ENCODE measurements at regions not wholly inside any gene's neighbourhood (a gene's known extent, or its start where the extent isn't known, plus 50 kb on each side); places are given as distances from the start of the nearest gene placed in this dataset.

DNA sequence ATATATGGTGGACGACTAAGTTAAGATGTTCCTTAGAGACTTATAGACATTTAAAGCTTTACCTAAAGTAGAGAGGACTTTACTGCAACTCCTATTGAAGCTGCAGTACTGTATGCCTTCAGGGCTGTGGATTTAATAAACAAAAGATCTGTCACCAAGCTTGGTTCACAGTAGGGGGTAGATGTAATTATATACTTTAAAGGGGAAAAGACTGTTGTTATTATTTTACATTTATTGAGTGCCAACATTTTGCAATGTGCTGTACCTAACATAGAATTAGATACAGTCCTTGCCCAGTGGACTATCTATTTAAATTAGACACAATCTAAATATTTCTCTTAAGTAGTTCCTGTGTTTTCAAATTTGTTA, 67.2 kb downstream of the SLIT2 start:
- H3K4me3 Mint-ChIP-seq, result peak overlapping the region; percentile 21
- Histone ChIP-seq H3K4me1 (peaks cover 29% of the 10 kb centered on the region), H3K9me3 (ENCODE audit: low read depth) (no peaks in the 10 kb centered on the region), H3K27ac (no peak overlapping the region), H3K4me2 (no peak overlapping the region), H2AFZ (replicated peaks) (no peak overlapping the region), H3F3A (ENCODE audit: low read depth) (no peaks in the 10 kb centered on the region), H3K27me3 (no peaks in the 10 kb centered on the region), H3K79me2 (ENCODE audit: low read depth) (no peaks in the 10 kb centered on the region), H3K36me3 (no peaks in the 10 kb centered on the region), H3K4me3 (no peak overlapping the region), H3K9ac (no peak overlapping the region), H4K20me1 (ENCODE audit: low read depth) (no peaks in the 10 kb centered on the region)
- H3K9me3 Mint-ChIP-seq, result peaks cover 4% of the 10 kb centered on the region
- no peak for DNase-seq (ENCODE audit: low spot score)
- no peaks in the 10 kb centered on the region for H3K27me3 Mint-ChIP-seq (ENCODE audit: insufficient read depth, low read depth)
- H3K4me1 Mint-ChIP-seq, result peaks cover 73% of the 10 kb centered on the region
- H3K27ac Mint-ChIP-seq, result peak overlapping the region; percentile 93
- H3K36me3 Mint-ChIP-seq, result peaks cover 11% of the 10 kb centered on the region
- TF ChIP-seq EZH2 (IDR thresholded peaks at IDR 0.05) (no peak), CTCF (IDR thresholded peaks at IDR 0.05) (no peak), EZH2phosphoT487 (IDR thresholded peaks at IDR 0.05) (no peak)

- H3K4me3 Mint-ChIP-seq, result peak overlapping the region; percentile 22
- H3K79me2 ChIP-seq (ENCODE audit: low read depth), result no peaks in the 10 kb centered on the region
- peak; percentile 9 for DNase-seq (ENCODE audit: low spot score)
- peaks cover 80% of the 10 kb centered on the region for H3K4me1 Mint-ChIP-seq
- no peaks in the 10 kb centered on the region for H3K27me3 ChIP-seq
- no peaks in the 10 kb centered on the region for H3K9me3 ChIP-seq (ENCODE audit: low read depth)
- H3F3A ChIP-seq (ENCODE audit: low read depth), result no peaks in the 10 kb centered on the region
- peaks cover 3% of the 10 kb centered on the region for H3K9me3 Mint-ChIP-seq
- H3K36me3 Mint-ChIP-seq, result peaks cover 9% of the 10 kb centered on the region
- H3K36me3 ChIP-seq, result no peaks in the 10 kb centered on the region
- H3K27ac Mint-ChIP-seq, result peak overlapping the region; percentile 93
- H3K27me3 Mint-ChIP-seq (ENCODE audit: insufficient read depth, low read depth), result no peaks in the 10 kb centered on the region
- peaks cover 29% of the 10 kb centered on the region for H3K4me1 ChIP-seq
- H3K4me2 ChIP-seq, result no peak overlapping the region
- no peaks in the 10 kb centered on the region for H4K20me1 ChIP-seq (ENCODE audit: low read depth)
- TF ChIP-seq CTCF (IDR thresholded peaks at IDR 0.05), result no peak
- no peak overlapping the region for H3K9ac ChIP-seq
- no peak overlapping the region for H3K27ac ChIP-seq
- no peak overlapping the region for H3K4me3 ChIP-seq
- H2AFZ ChIP-seq (replicated peaks), result no peak overlapping the region
Measured at GRCh38 chr4:20319825-20320612, 68.3 kb downstream of the SLIT2 start.

- Histone ChIP-seq H4K20me1 (ENCODE audit: low read depth) (no peaks in the 10 kb centered on the region), H3K27me3 (no peaks in the 10 kb centered on the region), H3K36me3 (no peaks in the 10 kb centered on the region), H3K9ac (no peak overlapping the region), H3K27ac (no peak overlapping the region), H3K79me2 (ENCODE audit: low read depth) (no peaks in the 10 kb centered on the region), H3K9me3 (ENCODE audit: low read depth) (no peaks in the 10 kb centered on the region), H3K4me3 (no peak overlapping the region), H3F3A (ENCODE audit: low read depth) (no peaks in the 10 kb centered on the region), H3K4me2 (no peak overlapping the region), H3K4me1 (peaks cover 10% of the 10 kb centered on the region), H2AFZ (replicated peaks) (no peak overlapping the region)
- TF ChIP-seq CTCF (IDR thresholded peaks at IDR 0.05), result no peak
- no peak for TF ChIP-seq EZH2phosphoT487 (IDR thresholded peaks at IDR 0.05)
- no peak for TF ChIP-seq EZH2 (IDR thresholded peaks at IDR 0.05)
- Mint-ChIP-seq H3K4me3 (no peak overlapping the region), H3K36me3 (peaks cover 12% of the 10 kb centered on the region), H3K27ac (no peak overlapping the region), H3K4me1 (peaks cover 46% of the 10 kb centered on the region), H3K27me3 (ENCODE audit: insufficient read depth, low read depth) (no peaks in the 10 kb centered on the region), H3K9me3 (peaks cover 3% of the 10 kb centered on the region)
- DNase-seq (ENCODE audit: low spot score), result no peak
Measured at GRCh38 chr4:20323991-20324390, 72.3 kb downstream of the SLIT2 start.
